T47D (cell line): ENCODE measurements at regions not wholly inside any gene's neighbourhood (a gene's known extent, or its start where the extent isn't known, plus 50 kb on each side); places are given as distances from the start of the nearest gene placed in this dataset.

Experiments
- DNase-seq, 2 experiments: peaks; one replicate each; pipeline versions ENCODE4 v3.0.0 to v3.0.0-alpha.2; 2011 to 2012; ENCODE audit warnings: low read depth in 1 of 2, low spot score in 1 of 2
- JUND ChIP-seq: IDR thresholded peaks from 2 replicates; pipeline ENCODE4 v1.6.1; 2012; ENCODE audit warnings: low read depth
- in situ Hi-C: cut with HindIII; loops from 2 replicates; pipeline ENCODE4 v1.10.0; 2016; ENCODE audit warnings: low sequenced_read_pairs, low pct_unique_long_range_greater_than_20kb

DNA sequence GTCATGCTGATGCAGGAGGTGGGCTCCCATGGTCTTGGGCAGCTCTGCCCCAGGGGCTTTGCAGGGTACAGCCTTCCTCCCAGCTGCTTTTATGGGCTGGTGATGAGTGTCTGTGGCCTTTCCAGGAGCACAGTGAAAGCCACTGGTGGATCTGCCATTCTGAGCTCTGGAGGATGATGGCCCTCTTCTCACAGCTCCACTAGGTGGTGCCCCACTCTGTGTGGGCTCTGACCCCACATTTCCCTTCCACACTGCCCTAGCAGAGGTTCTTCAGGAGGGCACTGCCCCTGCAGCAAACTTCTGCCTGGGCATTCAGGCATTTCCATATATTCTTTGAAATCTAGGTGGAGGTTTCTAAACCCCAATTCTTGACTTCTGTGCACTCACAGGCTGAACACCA is 1188.6 kb downstream of the MRPL39 start:
- in situ Hi-C loops = no loop called here
- no peak for DNase-seq
- TF ChIP-seq JUND = no peak

GRCh38 chr21:24411429-24411828 is 1195.9 kb downstream of the MRPL39 start:
- in situ Hi-C loops = no loop called here
- no peak for DNase-seq
- no peak for TF ChIP-seq JUND

DNA sequence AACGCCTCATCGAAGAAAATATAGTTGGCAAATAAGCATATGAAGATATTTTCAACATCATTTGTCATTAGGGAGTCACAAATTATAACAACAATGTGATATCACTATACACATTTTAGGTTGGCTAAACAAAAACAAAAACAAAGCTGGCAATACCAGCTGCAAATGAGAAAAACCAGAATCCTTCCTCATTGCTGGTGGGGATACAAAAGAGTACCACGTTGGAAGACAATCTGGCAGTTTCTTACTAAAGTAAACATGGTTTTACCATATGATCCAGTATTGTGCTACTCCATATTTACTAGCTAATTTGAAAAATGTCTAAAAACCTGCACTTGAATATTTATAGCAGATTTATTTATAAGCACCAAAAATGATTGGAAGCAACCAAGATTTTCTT is 1204.1 kb downstream of the MRPL39 start:
- TF ChIP-seq JUND = no peak
- in situ Hi-C loops = no loop called here
- no peak for DNase-seq

DNA sequence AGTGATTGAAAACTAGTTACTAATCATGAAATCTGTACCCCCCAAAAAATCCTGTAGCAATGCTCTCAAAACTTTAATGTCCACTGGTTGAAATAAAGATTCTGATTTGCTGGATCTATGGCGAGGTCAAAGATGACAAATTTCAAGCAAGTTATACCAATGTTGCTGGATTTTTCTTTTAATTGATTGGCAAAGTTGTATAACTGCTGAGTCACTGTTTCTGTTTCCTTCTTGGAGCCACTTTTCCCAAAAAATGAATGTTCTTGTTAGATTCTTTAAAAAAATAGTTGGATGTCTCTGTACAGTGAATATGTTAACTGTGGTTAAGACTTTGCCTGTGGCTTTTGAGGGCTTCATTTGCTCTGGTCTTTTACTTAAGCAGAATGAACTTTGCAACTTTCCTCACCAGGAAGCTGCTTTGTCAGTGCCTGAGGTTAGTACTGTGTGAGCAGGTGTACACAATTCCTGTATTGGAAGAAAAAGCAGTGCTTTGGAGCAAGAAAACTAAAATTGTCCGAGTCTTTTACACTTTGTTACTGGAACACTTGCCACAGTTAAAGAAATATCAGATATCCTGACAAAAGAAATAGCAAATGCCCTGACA is 1211.9 kb downstream of the MRPL39 start:
- in situ Hi-C loops = no loop called here
- no peak for TF ChIP-seq JUND
- peak in 1 of 2 experiments; percentile 47 for DNase-seq

GRCh38 chr21:24375201-24375600 is 1232.1 kb downstream of the MRPL39 start:
- peak in 1 of 2 experiments; percentile 10 for DNase-seq
- TF ChIP-seq JUND = no peak
- in situ Hi-C loops = no loop called here

- DNase-seq = no peak
- in situ Hi-C loops = no loop called here
- TF ChIP-seq JUND = no peak
These were observed 1234.8 kb downstream of the MRPL39 start for GRCh38 chr21:24372506-24372905.

DNA sequence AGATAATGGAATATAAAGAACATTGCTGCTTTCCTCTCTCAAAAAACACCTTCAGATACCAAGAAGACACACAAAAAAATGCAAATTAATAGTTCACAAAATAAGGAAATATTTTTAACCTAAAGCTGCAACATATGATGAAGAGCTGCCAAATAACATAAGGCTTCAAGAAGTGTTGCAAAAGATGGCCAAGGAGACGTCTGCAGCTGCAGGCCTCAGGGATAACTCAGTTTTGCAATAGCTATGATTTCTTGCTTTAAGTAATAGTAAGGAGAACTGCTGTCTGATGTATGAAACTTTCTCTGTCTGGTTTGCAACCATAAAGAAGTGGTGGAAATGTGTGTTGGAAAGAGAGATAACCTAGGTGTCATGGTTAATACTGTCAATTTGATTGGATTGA is 1237.5 kb downstream of the MRPL39 start:
- no peak for DNase-seq
- no peak for TF ChIP-seq JUND
- in situ Hi-C loops = no loop called here

DNA sequence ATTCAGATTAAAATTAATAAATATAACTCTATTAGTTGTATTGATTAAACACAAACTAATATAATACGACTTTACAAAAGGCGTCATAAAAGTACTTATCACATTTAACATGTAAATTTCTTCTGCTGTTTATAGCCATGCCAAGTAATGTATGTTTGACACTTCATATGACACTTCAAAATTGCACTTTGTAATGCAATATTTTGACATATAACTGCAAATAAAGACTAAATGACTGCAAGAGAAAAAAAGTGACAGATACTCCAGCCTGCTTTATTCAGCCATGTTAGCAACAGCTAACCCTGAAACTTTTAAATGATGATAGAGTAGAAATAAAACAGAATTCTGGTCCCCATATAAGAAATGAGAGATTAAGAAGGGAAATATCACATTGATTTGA is 1238.0 kb downstream of the MRPL39 start:
- in situ Hi-C loops = no loop called here
- DNase-seq = no peak
- TF ChIP-seq JUND = no peak

GRCh38 chr21:24367936-24368335 is 1239.3 kb downstream of the MRPL39 start:
- no peak for DNase-seq
- in situ Hi-C loops = no loop called here
- TF ChIP-seq JUND = no peak

DNA sequence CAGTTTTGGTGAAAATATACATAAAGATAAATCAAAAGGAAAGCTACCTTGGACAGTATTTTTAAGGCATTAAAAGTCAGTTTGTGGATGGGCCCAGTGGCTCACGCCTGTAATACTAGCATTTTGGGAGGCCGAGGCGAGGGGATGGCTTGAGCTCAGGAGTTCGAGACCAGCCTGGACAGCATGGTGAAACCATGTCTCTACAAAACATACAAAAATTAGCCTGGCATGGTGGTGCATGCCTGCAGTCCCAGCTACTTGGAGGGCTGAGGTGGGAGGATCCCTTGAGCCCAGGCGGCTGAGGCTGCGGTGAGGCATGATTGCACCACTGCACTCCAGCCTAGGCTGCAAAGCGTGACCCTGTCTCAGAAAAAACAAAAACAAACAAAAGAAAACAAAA is 1253.8 kb downstream of the MRPL39 start:
- TF ChIP-seq JUND = no peak
- in situ Hi-C loops = no loop called here
- DNase-seq = no peak

GRCh38 chr21:24339406-24339805 is 1267.9 kb downstream of the MRPL39 start:
- in situ Hi-C loops = no loop called here
- no peak for TF ChIP-seq JUND

GRCh38 chr21:24336491-24336890 is 1270.8 kb downstream of the MRPL39 start:
- DNase-seq = no peak
- TF ChIP-seq JUND = no peak
- in situ Hi-C loops = no loop called here

More at GRCh38 chr21:24339406-24339805, 1267.9 kb downstream of the MRPL39 start:
- DNase-seq = no peak

DNA sequence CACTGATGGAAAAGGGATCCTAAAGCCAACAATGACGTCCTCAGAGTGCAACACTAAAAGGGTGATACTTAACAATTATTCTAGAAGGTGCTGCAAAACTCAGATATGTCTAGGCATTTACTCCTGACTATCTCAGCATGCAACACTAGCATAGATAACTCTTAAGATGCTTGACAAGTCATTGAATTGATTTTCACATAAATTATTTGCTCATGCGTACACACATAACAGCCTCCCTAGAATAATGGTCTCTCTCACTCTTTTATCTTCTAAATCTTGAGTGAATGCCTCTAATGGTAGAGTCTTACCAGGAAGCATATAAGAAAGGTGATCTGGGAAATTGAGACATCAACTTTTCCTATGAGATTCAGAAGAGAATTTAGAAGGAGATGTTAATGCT is 1283.7 kb downstream of the MRPL39 start:
- in situ Hi-C loops = no loop called here
- no peak for TF ChIP-seq JUND
- no peak for DNase-seq

DNA sequence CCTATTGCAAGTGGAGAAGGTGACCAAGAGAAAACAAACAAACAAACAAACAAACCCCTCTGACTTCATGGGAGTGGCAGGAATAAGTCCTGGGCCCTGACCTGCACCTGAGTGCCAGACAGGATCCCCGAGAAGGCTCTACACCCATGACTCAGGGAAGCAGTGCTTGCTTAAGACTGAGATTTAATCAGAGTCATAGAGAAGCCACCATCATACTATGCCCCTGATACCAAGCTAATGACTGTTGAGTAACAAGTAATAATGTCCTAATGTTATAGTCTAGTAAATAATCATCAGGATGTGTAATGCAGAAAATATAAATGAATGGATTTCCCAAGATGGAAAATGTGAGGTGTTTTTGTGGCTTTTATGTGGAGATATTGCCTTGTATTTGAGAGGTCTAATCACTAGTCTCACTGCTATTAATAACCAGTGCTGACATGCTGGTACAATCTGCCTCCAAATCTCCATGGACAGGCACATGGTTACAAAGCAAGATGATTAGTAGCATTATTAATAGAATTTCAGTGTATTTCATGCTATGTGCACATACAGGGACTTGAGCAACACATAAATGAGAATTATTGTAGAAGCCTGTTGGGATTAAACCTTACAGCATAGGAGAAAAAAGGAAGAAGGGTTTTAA is 1290.9 kb downstream of the MRPL39 start:
- in situ Hi-C loops = no loop called here
- no peak for TF ChIP-seq JUND
- no peak for DNase-seq
